H9 (cell line): ENCODE measurements at regions not wholly inside any gene's neighbourhood (a gene's known extent, or its start where the extent isn't known, plus 50 kb on each side); places are given as distances from the start of the nearest gene placed in this dataset.

Source experiments
- DNase-seq: peaks from one replicate; pipeline ENCODE4 v3.0.0-alpha.2; 2017
- H2AFZ ChIP-seq: one replicate; pipeline ENCODE4 v1.6.1; 2013; ENCODE audit warnings: mild to moderate bottlenecking, low read length, control low read depth, moderate library complexity
- H2AK5ac ChIP-seq: 2 replicates; pipeline ENCODE4 v1.6.1; 2013; ENCODE audit warnings: low read length, control low read depth, mixed read lengths; ENCODE audit not compliant: insufficient read length
- H2BK120ac ChIP-seq: one replicate; pipeline ENCODE4 v1.6.1; 2013; ENCODE audit warnings: low read depth, mild to moderate bottlenecking, low read length, control low read depth, inconsistent platforms; ENCODE audit not compliant: poor library complexity, severe bottlenecking
- H2BK12ac ChIP-seq: 2 replicates; pipeline ENCODE4 v1.6.1; 2013; ENCODE audit warnings: low read length, control low read depth, mixed read lengths, low read depth; ENCODE audit not compliant: insufficient read length
- H2BK15ac ChIP-seq: 2 replicates; pipeline ENCODE4 v1.6.1; 2013; ENCODE audit warnings: low read depth, low read length, control low read depth
- H2BK20ac ChIP-seq: one replicate; pipeline ENCODE4 v1.6.1; 2013; ENCODE audit warnings: low read depth, mild to moderate bottlenecking, low read length, control low read depth, inconsistent platforms; ENCODE audit not compliant: poor library complexity, severe bottlenecking
- H2BK5ac ChIP-seq: 2 replicates; pipeline ENCODE4 v1.6.1; 2013; ENCODE audit warnings: low read length, control low read depth, mixed read lengths; ENCODE audit not compliant: insufficient read length
- H3K14ac ChIP-seq: 2 replicates; pipeline ENCODE4 v1.6.1; 2013; ENCODE audit warnings: low read length, control low read depth; ENCODE audit not compliant: insufficient read depth
- H3K18ac ChIP-seq: 2 replicates; pipeline ENCODE4 v1.6.1; 2013; ENCODE audit warnings: low read depth, mild to moderate bottlenecking, mixed read lengths, low read length, control low read depth; ENCODE audit not compliant: insufficient read length
- H3K23ac ChIP-seq: 2 replicates; pipeline ENCODE4 v1.6.1; 2013; ENCODE audit warnings: low read length, control low read depth, mixed read lengths, low read depth; ENCODE audit not compliant: insufficient read length
- H3K23me2 ChIP-seq: 2 replicates; pipeline ENCODE4 v1.6.1; 2013; ENCODE audit warnings: low read depth, mild to moderate bottlenecking, mixed read lengths, low read length, control low read depth; ENCODE audit not compliant: insufficient read length, poor library complexity, severe bottlenecking
- H3K27ac ChIP-seq: 2 replicates; pipeline ENCODE4 v1.5.1; 2013; ENCODE audit warnings: low read length, control low read depth, mixed read lengths, low read depth; ENCODE audit not compliant: insufficient read length
- H3K27me3 ChIP-seq: 2 replicates; pipeline ENCODE4 v1.6.1; 2013; ENCODE audit warnings: low read length, control low read depth, inconsistent platforms; ENCODE audit not compliant: insufficient read depth
- H3K4ac ChIP-seq: 2 replicates; pipeline ENCODE4 v1.6.1; 2013; ENCODE audit warnings: low read depth, mild to moderate bottlenecking, control low read depth, inconsistent platforms, low read length, moderate library complexity
- H3K4me1 ChIP-seq: 2 replicates; pipeline ENCODE4 v1.6.1; 2013; ENCODE audit warnings: low read length, control low read depth, inconsistent platforms; ENCODE audit not compliant: insufficient read depth
- H3K4me2 ChIP-seq: 2 replicates; pipeline ENCODE4 v1.6.1; 2013; ENCODE audit warnings: low read length, control low read depth, mixed read lengths; ENCODE audit not compliant: insufficient read length, insufficient read depth
- H3K56ac ChIP-seq: 2 replicates; pipeline ENCODE4 v1.6.1; 2013; ENCODE audit warnings: low read depth, mild to moderate bottlenecking, mixed read lengths, low read length, control low read depth; ENCODE audit not compliant: insufficient read length
- H3K79me1 ChIP-seq: 2 replicates; pipeline ENCODE4 v1.6.1; 2013; ENCODE audit warnings: low read depth, mild to moderate bottlenecking, moderate library complexity, low read length, control low read depth, inconsistent platforms; ENCODE audit not compliant: insufficient read depth, poor library complexity, severe bottlenecking
- H3K79me2 ChIP-seq: 2 replicates; pipeline ENCODE4 v1.6.1; 2013; ENCODE audit warnings: low read length, control low read depth, inconsistent platforms; ENCODE audit not compliant: insufficient read depth
- H3K9ac ChIP-seq: 2 replicates; pipeline ENCODE4 v1.6.1; 2013; ENCODE audit warnings: low read length, control low read depth, mixed read lengths; ENCODE audit not compliant: insufficient read length; ENCODE audit errors: extremely low read depth
- H3K9me3 ChIP-seq: one replicate; pipeline ENCODE4 v1.6.1; 2013; ENCODE audit warnings: low read depth, low read length, inconsistent platforms; ENCODE audit not compliant: control insufficient read depth
- H3T11ph ChIP-seq: one replicate; pipeline ENCODE4 v1.6.1; 2013; ENCODE audit warnings: mild to moderate bottlenecking, low read length, control low read depth, inconsistent platforms
- H4K20me1 ChIP-seq: one replicate; pipeline ENCODE4 v1.6.1; 2013; ENCODE audit not compliant: control insufficient read depth, insufficient read length, insufficient read depth
- H4K5ac ChIP-seq: 2 replicates; pipeline ENCODE4 v1.6.1; 2013; ENCODE audit warnings: low read depth, mild to moderate bottlenecking, mixed read lengths, low read length, control low read depth; ENCODE audit not compliant: insufficient read length
- H4K8ac ChIP-seq: replicated peaks from 2 replicates; pipeline ENCODE4 v1.6.1; 2013; ENCODE audit warnings: low read length, control low read depth, mixed read lengths, low read depth; ENCODE audit not compliant: insufficient read length
- H4K91ac ChIP-seq: 2 replicates; pipeline ENCODE4 v1.6.1; 2013; ENCODE audit warnings: low read depth, mild to moderate bottlenecking, moderate library complexity, mixed read lengths, low read length, control low read depth; ENCODE audit not compliant: insufficient read length
- H3K27ac Mint-ChIP-seq, 3 experiments: 2 replicates in 2 of 3; 3 replicates in 1 of 3; pipeline ENCODE4 v1.8.0; 2020 to 2021; ENCODE audit warnings: mixed read lengths in 3 of 3, mild to moderate bottlenecking in 1 of 3, moderate library complexity in 1 of 3
- H3K27me3 Mint-ChIP-seq: 2 replicates; pipeline ENCODE4 v1.8.0; 2021; ENCODE audit warnings: low read depth, mild to moderate bottlenecking, moderate library complexity, mixed read lengths
- H3K36me3 Mint-ChIP-seq, 3 experiments: 2 replicates in 2 of 3; 3 replicates in 1 of 3; pipeline ENCODE4 v1.8.0; 2020 to 2021; ENCODE audit warnings: low read depth in 3 of 3, mixed read lengths in 3 of 3; ENCODE audit not compliant: insufficient read depth in 1 of 3
- H3K4me1 Mint-ChIP-seq, 2 experiments: 2 replicates each; pipeline ENCODE4 v1.8.0; 2020; ENCODE audit warnings: mixed read lengths in 2 of 2
- H3K4me3 Mint-ChIP-seq, 2 experiments: 2 replicates in 1 of 2; 3 replicates in 1 of 2; pipeline ENCODE4 v1.8.0; 2020 to 2021; ENCODE audit warnings: mild to moderate bottlenecking in 2 of 2, mixed read lengths in 2 of 2, moderate library complexity in 1 of 2
- H3K9me3 Mint-ChIP-seq, 2 experiments: 2 replicates in 1 of 2; 3 replicates in 1 of 2; pipeline ENCODE4 v1.8.0; 2020; ENCODE audit warnings: mild to moderate bottlenecking in 2 of 2, mixed read lengths in 2 of 2, moderate library complexity in 1 of 2
- WGBS: extraction: QIAGEN DNeasy Blood & Tissue Kit; methylation state at CpG from one replicate; pipeline ENCODE4 v1.1.7; 2013; ENCODE audit warnings: missing lambda C conversion rate, low lambda C conversion rate, mixed read lengths; ENCODE audit not compliant: insufficient read length; ENCODE audit errors: extremely low coverage; 5-methylcytosine and 5-hydroxymethylcytosine counted together
- TF ChIP-seq, protein P1 (sequence below): fragments of 200-600 bp; sonication (generic); conservative IDR thresholded peaks from 3 replicates; pipeline ENCODE4 v1.8.0; 2021; ENCODE audit warnings: antibody characterized with exemption, mild to moderate bottlenecking

GRCh38 chr2:105187531-105187930 is 54.0 kb upstream of the GPR45 start:
- no peak overlapping the region for H2BK5ac ChIP-seq
- H3K79me2 ChIP-seq: no peaks in the 10 kb centered on the region
- H2BK120ac ChIP-seq: no peak overlapping the region
- H3K27me3 ChIP-seq: no peaks in the 10 kb centered on the region
- no peak overlapping the region for H3K14ac ChIP-seq
- H2BK15ac ChIP-seq: no peak overlapping the region
- H3K27ac ChIP-seq: no peak overlapping the region
- H4K91ac ChIP-seq: no peak overlapping the region
- no peak overlapping the region for H2BK20ac ChIP-seq
- H2AFZ ChIP-seq: no peak overlapping the region
- Mint-ChIP-seq H3K27me3 (peaks cover 11% of the 10 kb centered on the region), H3K4me3 (no peak overlapping the region), H3K4me1 (peaks cover 0 to 8% of the 10 kb centered on the region in 2 experiments; a peak in 3 of 4 replicates), H3K27ac (no peak overlapping the region), H3K36me3 (peaks cover 8 to 18% (median 9%) of the 10 kb centered on the region in 3 experiments; a peak in 5 of 7 replicates), H3K9me3 (peaks cover 14 to 21% of the 10 kb centered on the region in 2 experiments)
- H4K20me1 ChIP-seq: no peaks in the 10 kb centered on the region
- no peak overlapping the region for H3K4me2 ChIP-seq
- H3K79me1 ChIP-seq: no peaks in the 10 kb centered on the region
- no peak overlapping the region for H4K5ac ChIP-seq
- H3K4ac ChIP-seq: no peak overlapping the region
- H3K4me1 ChIP-seq: no peaks in the 10 kb centered on the region
- no peak overlapping the region for H2BK12ac ChIP-seq
- TF ChIP-seq, protein P1, sequence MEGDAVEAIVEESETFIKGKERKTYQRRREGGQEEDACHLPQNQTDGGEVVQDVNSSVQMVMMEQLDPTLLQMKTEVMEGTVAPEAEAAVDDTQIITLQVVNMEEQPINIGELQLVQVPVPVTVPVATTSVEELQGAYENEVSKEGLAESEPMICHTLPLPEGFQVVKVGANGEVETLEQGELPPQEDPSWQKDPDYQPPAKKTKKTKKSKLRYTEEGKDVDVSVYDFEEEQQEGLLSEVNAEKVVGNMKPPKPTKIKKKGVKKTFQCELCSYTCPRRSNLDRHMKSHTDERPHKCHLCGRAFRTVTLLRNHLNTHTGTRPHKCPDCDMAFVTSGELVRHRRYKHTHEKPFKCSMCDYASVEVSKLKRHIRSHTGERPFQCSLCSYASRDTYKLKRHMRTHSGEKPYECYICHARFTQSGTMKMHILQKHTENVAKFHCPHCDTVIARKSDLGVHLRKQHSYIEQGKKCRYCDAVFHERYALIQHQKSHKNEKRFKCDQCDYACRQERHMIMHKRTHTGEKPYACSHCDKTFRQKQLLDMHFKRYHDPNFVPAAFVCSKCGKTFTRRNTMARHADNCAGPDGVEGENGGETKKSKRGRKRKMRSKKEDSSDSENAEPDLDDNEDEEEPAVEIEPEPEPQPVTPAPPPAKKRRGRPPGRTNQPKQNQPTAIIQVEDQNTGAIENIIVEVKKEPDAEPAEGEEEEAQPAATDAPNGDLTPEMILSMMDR: no peak
- no peak overlapping the region for H3K18ac ChIP-seq
- no CpG with 5 or more reads among the region's 7 CpGs for WGBS
- H3K23me2 ChIP-seq: no peaks in the 10 kb centered on the region
- DNase-seq: no peak
- H3K56ac ChIP-seq: no peak overlapping the region
- peaks cover 6% of the 10 kb centered on the region for H3K9me3 ChIP-seq
- no peak overlapping the region for H3K23ac ChIP-seq
- H4K8ac ChIP-seq: no peak overlapping the region
- no peak overlapping the region for H2AK5ac ChIP-seq
- no peak overlapping the region for H3K9ac ChIP-seq
- H3T11ph ChIP-seq: no peak overlapping the region
